Colonic mucosa (tissue), 4 donors: ENCODE measurements at regions not wholly inside any gene's neighbourhood (a gene's known extent, or its start where the extent isn't known, plus 50 kb on each side); places are given as distances from the start of the nearest gene placed in this dataset.

Source experiments
- DNase-seq: peaks from one replicate; pipeline ENCODE4 v3.0.0-alpha.2; 2020
- H3K27ac ChIP-seq: fragments of 200-600 bp; one replicate; pipeline ENCODE4 v1.8.0; 2021
- H3K27me3 ChIP-seq: fragments of 200-600 bp; one replicate; pipeline ENCODE4 v1.8.0; 2021
- H3K36me3 ChIP-seq: fragments of 200-600 bp; one replicate; pipeline ENCODE4 v1.8.0; 2021
- H3K4me1 ChIP-seq: fragments of 200-600 bp; one replicate; pipeline ENCODE4 v1.8.0; 2021; ENCODE audit warnings: mild to moderate bottlenecking
- H3K4me3 ChIP-seq: fragments of 200-600 bp; one replicate; pipeline ENCODE4 v1.8.0; 2021
- H3K9ac ChIP-seq, 2 donors: one replicate each; pipeline ENCODE4 v1.7.0; 2013; ENCODE audit warnings: control low read depth in 2 of 2, low read depth in 2 of 2, low read length in 2 of 2
- H3K9me3 ChIP-seq: fragments of 200-600 bp; one replicate; pipeline ENCODE4 v1.8.0; 2021
- CTCF ChIP-seq: fragments of 200-600 bp; IDR thresholded peaks from one replicate; pipeline ENCODE4 v1.8.0; 2022; ENCODE audit warnings: antibody characterized with exemption, mild to moderate bottlenecking
- intact Hi-C: fragments of 100-400 bp; cut with DNase I; formaldehyde crosslinking; loops from one replicate; pipeline ENCODE4 v1.14.1; 2022
- donor health status: healthy.
- donor health status: DM: no; HTN: no; CAD: no.
- donor health status: DM: no; HTN: no; CAD: no.

DNA sequence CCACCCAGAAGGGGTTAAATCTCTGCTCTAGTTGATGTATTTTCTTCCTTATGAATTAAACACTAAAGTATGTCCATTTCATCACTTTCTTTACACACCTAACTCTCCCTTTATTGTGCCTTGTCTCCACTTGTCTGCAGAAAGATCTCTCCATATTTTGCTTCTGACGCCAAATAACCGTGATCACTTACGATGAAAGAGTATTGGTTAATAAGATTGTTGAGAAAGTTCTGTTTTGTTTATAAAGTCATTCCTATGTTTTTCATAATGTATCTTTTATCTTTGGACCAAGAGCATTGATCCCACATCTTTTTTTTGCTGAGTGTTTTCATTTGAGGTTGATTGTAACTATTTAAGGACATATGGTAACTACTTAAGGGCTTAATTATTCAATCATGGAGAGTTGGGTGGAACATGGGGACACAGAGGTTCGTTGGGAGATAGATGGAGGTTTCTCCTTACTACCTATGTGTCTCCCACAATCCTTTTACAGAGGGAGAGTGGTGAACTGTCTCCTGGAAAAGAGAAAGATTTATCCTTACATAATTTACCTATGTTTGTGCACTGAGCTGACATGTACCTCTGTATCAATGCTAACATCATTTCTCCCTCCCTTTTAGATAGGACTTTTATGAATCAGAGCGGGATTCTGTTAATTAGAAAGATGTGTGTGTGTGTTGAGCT is 120.7 kb upstream of the SLC38A2 start:
- Histone ChIP-seq H3K27ac (no peak overlapping the region), H3K9ac (no peak overlapping the region), H3K4me1 (no peaks in the 10 kb centered on the region), H3K36me3 (no peaks in the 10 kb centered on the region), H3K9me3 (no peaks in the 10 kb centered on the region), H3K4me3 (no peak overlapping the region), H3K27me3 (no peaks in the 10 kb centered on the region)
- no peak for DNase-seq
- no peak for TF ChIP-seq CTCF
- intact Hi-C loops: no loop called here

DNA sequence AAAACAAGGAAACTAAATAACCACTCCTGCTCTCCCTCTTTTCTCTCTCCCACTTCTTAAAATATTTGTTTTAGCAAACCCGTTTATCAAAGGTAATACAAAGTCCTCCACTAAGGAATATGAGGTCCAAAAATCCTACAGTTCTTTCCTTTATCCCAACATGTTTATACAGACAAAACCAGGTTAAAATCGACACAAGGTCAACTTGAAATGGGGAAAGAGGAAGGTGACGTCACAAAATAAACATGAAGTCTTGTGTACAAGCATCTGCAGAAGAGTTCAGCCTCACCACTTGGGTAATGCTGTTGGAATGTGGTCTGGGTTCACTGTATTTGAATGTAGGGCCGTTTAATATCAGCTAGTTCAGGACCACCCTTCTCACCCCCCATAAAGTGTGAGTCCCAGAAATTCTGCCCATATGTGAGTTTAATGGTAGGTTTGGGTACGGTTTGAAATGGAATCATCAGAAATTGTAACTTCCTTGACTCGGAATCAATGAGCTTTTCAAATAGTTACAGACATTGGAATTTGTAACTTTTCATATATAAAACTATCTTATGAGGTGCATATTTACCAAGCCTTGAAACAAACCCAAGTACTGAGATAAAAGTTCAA is 120.0 kb upstream of the SLC38A2 start:
- no peak overlapping the region for H3K4me3 ChIP-seq
- TF ChIP-seq CTCF: no peak
- no peaks in the 10 kb centered on the region for H3K36me3 ChIP-seq
- H3K9me3 ChIP-seq: no peaks in the 10 kb centered on the region
- intact Hi-C loops: no loop called here
- no peaks in the 10 kb centered on the region for H3K27me3 ChIP-seq
- no peaks in the 10 kb centered on the region for H3K4me1 ChIP-seq
- no peak overlapping the region for H3K27ac ChIP-seq
- H3K9ac ChIP-seq: no peak overlapping the region
- no peak for DNase-seq

GRCh38 chr12:46491548-46491947 is 119.0 kb upstream of the SLC38A2 start:
- Histone ChIP-seq H3K9ac (no peak overlapping the region), H3K27me3 (no peaks in the 10 kb centered on the region), H3K36me3 (no peaks in the 10 kb centered on the region), H3K27ac (no peak overlapping the region), H3K9me3 (no peaks in the 10 kb centered on the region), H3K4me3 (no peak overlapping the region), H3K4me1 (no peaks in the 10 kb centered on the region)
- no peak for DNase-seq
- TF ChIP-seq CTCF: no peak
- intact Hi-C loops: no loop called here

GRCh38 chr12:46490635-46491034 is 118.1 kb upstream of the SLC38A2 start:
- intact Hi-C loops: no loop called here
- no peaks in the 10 kb centered on the region for H3K9me3 ChIP-seq
- H3K36me3 ChIP-seq: no peaks in the 10 kb centered on the region
- no peaks in the 10 kb centered on the region for H3K27me3 ChIP-seq
- no peak for TF ChIP-seq CTCF
- no peak overlapping the region for H3K4me3 ChIP-seq
- DNase-seq: no peak
- H3K9ac ChIP-seq: no peak overlapping the region
- no peaks in the 10 kb centered on the region for H3K4me1 ChIP-seq
- no peak overlapping the region for H3K27ac ChIP-seq

- DNase-seq: no peak
- Histone ChIP-seq H3K27ac (no peak overlapping the region), H3K9me3 (no peaks in the 10 kb centered on the region), H3K4me3 (no peak overlapping the region), H3K27me3 (no peaks in the 10 kb centered on the region), H3K4me1 (no peaks in the 10 kb centered on the region), H3K9ac (no peak overlapping the region), H3K36me3 (no peaks in the 10 kb centered on the region)
- intact Hi-C loops: no loop called here
- TF ChIP-seq CTCF: no peak
Observed at GRCh38 chr12:46489951-46490388, 117.4 kb upstream of the SLC38A2 start.
